HG03342 (cell line): ENCODE measurements at regions not wholly inside any gene's neighbourhood (a gene's known extent, or its start where the extent isn't known, plus 50 kb on each side); places are given as distances from the start of the nearest gene placed in this dataset.

Experiments
- ATAC-seq: cut with Tn5 transposase; IDR thresholded peaks from one replicate; pipeline ENCODE4 v1.9.1; 2021; ENCODE audit warnings: mild to moderate bottlenecking, moderate library complexity; ENCODE audit not compliant: unreplicated experiment

DNA sequence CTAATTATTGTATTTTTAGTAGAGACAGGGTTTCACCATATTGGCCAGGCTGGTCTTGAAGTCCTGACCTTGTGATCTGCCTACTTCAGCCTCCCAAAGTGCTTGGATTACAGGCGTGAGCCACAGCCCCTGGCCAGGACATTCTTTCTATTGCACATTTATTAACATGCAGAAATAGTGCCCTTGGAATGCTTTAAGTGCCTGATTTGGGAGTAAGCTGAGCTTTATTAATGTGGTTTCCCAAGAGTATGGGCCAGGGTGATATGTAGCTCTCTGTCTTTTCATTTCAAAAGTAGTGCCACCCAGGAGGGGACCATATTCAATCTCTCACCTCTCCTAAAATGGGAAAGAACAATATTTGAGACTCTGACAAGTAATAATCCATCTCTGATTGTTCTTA is 970.7 kb downstream of the KCNMA1 start:
- no peak for ATAC-seq

DNA sequence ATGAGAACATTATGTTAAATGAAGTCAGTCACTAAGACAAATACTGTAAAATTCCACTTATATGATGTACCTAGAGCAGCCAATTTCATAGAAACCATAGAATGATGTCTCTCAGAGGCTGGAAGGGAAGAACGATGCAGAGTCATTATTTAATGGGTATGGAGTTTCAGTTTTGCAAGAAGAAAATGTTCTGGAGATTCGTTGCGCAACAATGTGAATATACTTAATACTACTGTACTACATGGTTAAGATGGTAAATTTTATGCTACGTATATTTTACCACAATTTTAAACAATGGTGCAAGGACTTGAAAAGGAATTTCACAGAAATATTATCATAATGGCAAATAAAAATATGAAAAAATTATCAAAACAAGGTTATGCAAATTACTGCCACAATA is 972.6 kb downstream of the KCNMA1 start:
- no peak for ATAC-seq

DNA sequence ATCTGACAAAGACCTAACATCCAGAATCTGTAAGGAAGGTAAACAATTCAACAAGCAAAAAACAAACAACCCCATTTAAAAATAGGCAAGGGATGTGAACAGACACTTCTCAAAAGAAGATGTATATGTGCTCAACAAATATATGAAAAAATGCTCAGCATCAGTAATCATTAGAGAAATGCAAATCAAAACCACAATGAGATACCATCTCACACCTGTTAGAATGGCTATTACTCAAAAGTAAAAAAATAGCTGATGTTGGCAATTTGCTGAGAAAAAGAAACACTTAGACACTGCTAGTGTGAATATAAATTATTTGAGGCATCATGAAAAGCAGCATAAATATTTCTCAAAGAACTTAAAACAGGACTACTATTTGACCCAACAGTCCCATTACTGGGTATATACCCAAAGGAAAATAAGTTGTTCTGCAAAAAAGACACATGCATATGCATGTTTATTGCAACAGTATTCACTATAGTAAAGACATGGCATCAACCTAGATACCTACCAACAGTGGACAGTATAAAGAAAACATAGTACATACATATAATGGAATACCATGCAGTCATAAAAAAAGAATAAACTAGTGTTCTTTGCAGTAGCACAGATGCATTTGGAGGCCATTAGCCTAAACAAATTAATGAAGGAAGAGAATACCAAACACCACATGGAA is 980.1 kb downstream of the KCNMA1 start:
- no peak for ATAC-seq

DNA sequence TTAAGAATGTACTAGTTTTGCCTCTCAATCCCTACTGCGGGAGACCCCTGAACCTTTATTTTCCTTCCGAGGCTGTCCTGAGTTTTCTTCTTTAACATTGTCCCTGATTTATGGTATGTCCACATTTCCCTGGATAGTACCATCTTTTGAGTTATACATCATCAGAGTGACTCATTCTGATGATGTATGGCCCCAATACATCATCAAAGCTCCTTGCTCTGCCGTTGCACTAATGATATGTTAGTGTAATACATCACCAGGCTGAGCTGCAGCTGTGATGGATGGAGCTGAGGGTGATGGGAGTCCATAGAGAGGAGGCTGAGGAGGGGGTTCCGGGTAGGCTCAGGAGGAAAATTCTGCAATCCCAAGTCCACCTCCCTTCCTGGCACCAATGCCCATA is 986.5 kb downstream of the KCNMA1 start:
- no peak for ATAC-seq

DNA sequence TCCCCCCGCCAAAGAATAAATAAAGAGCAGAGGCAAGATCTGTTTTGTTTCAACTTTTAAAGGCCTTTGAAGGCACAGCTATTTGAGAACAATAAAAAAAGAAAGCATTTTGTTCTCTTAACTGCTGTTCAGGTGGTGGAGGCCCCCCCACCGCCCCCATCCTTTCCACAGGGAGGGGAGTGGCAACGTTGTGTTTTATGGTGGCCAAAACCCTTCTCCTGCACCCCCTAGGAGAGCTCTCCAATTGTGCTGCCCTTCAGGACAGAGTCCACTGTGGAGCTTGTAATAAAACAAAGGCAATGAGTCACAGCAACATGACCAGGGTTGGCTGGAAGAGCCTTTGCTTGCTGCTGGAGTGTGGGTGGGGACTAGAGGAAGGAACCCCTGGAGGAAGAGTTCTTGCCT is 987.9 kb downstream of the KCNMA1 start:
- ATAC-seq, result no peak

DNA sequence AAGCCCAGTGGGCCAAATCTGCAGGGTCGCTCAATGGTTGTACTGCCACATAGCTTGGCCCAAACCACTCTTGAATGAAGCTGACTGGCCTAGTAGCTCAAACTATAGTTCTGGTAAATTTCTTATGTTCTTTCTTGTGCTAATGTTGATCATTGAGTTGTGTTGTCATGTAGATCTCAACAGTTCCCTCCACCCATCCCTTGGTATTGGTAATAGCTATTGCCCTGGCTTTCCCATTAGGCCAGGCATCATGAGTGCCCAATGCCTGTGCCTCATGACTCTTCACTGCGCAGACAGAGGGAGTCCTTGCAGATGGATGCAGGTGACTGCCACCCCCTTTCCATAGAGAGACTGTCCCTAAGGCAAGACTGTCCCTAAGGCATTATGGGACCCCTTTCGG is 988.4 kb downstream of the KCNMA1 start:
- no peak for ATAC-seq

DNA sequence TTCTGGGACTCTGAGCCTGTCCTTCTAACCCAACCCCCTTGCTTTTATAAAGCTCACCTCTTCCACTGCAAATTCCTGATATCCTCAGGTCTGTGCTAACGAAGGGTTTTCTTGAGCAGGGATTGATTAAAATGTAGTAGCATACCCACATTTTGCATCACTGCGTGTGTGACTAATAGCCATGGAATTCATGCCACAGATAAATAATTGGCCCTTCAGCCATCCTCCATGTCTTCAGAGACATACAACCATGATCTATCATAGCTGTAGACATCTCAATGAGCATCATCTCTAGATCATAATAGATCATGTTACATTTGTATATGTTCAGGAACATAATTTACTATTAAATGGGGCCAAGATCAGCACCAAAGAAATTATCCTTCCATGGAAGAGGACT is 990.3 kb downstream of the KCNMA1 start:
- no peak for ATAC-seq

DNA sequence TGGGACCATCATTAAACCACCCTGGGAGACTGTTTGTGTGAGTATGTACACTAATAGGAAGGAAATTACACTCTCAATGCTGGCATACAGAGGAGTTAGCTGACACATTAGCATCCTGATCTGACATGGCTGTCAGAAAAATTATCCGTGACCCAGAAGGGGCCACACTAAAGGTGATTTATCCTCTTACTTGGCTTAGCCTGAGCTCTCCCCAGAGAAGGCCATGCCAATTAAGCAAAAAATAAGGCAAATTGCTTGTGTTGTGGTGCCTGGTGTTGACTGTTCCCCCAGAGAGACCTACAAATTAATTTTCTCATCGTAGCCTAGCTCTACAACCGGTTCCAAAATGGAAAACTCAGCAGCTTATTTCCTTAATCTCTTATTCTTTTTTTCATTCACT is 992.3 kb downstream of the KCNMA1 start:
- no peak for ATAC-seq

DNA sequence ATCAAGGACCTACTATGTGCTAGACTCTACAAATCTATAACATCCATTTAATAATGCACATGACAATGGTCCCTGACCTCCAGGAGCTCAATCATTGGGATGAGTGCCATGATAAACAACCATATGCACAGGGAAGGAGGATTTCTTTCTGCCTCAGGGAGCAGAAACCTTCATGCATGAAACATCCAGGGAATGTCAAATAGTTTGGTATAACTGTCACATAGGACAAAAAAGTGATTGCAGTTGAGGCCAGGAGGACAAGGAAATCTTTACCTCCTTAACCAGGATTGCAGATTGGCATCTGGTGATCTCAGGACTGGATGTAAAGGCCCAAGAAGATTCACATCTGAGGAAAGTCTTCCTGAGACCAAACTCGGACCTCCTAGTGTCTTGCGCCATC is 993.1 kb downstream of the KCNMA1 start:
- ATAC-seq, result no peak

DNA sequence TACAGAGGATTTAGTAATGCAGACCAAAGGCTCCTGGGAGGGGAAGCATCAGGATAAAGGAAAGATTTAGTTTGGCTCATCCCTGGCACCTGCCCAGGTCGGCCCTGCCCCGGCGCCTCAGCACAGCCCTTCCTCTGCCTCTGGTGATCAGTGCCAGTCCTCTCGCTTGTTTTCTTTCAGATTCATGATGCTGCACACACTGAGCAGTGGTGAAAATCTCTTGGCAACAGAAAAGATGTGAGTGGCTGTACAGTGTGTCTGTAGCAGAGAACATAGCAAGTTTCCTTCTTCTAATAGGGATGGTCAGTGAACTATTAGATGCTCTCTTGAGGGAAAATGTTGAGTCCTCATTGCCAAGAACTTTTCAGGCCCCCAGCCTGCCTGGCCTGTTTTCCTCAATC is 994.1 kb downstream of the KCNMA1 start:
- ATAC-seq, result no peak

DNA sequence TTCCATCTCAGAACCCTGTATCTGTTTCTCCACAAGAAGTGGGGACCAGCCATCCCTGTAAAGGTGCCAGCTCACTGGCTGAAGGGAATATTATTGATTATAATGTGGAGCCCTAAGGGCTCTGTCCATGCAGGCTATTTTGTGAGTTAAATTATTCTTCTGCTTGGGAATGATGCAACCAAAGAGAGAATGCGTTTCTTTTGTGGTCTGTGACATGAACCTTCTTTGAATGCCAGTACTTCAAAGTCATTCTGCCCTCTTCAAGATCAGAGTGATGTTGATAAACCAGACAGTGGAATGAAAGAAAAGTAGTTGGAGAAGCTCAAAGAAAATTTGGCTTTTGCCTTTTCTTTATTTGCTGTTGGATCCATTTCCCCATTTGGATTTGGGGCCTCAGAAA is 995.2 kb downstream of the KCNMA1 start:
- no peak for ATAC-seq

DNA sequence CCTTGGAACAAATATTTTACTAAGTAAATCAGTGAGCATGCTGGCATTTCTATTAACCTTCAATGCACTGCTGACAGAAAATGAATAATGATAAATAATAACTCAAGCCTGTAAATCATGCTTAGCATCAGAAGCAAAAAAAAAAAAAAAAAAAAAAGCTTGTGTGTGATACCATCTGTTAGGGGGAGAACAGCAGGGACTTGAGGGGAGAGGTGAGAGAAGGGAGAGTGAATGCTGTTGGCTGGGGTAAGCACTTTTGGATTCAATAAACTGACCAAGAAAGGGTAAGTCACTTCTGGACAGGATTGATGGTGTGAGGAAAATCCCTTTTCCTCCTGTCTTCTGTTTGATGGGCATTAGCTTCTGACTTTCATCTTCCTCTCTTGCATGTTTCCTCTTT is 996.4 kb downstream of the KCNMA1 start:
- no peak for ATAC-seq

DNA sequence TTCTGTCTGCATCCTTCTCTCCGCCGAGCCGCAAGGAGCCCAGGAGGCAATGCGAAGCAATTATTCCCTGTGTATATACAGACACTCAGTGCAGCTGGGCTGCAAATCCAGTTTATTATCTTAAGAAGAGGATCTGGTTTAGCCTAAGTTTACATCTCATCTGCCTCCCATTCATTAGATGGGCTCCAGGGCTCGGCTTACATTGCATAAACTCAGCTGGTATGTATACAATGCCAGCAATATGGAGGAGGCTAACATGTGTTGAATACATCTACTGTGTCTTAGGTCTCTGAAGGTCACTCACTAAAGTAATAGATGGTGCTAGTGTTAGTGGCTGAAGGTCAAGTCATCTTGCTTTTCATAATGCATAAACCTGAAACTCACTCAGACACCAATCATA is 996.8 kb downstream of the KCNMA1 start:
- no peak for ATAC-seq

DNA sequence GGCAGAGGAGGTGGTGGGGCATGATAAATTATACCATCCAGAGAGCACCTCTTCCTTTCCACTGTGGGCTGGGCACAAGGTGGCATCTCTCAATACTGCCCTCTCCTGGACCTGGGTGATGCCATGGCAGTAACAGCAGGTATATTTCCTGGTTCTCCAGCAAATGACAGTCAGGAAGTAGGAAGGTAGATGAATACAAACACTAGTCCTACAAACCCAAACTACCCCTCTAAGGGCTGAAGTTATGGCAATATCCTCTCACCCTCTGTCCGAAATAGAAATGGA is 1004.9 kb downstream of the KCNMA1 start:
- no peak for ATAC-seq

DNA sequence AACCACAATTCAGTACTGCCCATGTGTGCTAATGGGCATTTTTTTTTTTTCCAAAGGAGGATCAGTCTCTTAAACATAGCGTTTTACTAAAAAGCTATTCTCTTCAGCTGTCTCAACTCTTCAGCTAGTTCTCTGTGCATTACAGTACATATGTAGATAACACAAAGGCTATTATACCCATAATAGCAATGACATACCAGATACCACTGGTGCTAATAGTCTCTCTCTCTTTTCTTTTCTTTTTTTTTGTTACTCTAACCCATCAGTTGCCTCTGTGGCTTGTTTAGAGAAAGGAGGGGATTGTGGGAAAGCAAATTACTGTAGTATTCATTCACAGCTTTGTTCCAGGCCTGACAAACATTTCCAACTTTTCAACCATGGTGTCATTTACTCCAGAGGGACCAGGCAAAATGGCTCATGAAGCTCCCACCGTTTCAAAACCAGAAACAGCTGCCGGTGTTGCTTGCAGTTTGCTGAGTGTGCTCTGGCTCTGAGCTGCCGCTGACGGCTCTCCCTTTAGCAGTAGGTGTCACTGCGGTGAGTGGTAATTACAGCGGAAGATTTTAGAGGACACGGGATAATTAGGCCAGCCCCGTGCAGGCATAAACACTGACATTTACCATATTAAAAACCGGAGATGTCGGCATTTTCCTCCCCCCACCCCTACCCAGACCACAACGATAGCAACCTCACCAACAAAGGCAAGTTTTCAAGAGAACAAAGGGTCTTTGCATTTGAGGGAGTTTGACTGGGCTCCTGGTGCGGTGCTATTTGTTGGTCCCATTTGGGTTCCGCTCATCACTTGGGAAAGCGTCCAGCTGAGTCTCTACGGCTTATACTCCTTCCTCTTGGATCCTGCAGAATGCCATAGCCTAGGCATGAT is 1005.5 kb downstream of the KCNMA1 start:
- ATAC-seq, result no peak

DNA sequence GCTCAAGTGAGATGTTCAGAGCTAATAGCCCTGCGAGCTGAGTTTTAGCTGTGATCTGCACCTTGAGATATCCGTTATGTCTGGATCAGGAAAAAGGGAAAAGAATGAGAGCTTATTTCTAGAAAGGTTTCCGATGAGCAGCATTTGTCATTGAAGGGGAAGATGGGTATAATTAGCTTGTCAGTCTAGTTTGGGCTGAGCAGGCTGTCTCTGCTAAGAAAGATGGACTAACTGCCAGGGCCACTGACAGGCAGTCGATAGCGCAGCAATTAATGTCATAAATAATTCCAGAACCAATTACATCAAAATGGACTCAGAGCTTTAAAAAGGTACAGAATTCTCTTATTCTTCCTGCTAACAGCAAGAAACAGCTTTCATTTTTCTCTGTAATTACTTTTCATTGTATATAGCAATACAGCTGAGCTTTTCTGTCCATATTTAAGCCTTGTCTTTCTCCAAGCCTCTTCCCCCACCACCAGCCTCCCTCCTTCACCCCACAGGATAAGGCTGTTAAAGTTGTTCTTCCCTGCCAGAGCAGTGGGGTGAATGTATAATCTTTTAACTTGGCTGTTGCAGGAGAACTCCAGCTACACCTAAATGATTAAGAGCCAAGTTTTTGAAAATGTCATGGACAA is 1006.5 kb downstream of the KCNMA1 start:
- no peak for ATAC-seq

DNA sequence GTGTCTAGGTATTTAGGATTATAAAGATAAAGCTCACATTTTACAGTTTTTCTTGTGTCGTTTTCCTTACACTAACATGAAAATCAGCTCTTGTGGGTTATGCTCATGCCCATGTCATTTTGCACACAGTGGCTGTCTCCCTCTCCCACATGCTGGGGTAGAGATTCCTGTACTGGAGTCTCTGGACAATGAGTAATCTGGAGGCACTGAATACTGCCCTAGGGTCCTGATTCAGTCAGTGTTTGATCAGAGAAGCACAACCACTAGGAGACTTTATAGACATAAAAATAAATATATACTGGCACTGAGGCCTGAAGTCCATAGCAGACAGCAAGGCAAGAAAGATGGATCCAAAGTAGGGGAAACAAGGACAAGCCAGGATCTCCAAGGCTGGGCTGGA is 1008.8 kb downstream of the KCNMA1 start:
- ATAC-seq, result no peak

DNA sequence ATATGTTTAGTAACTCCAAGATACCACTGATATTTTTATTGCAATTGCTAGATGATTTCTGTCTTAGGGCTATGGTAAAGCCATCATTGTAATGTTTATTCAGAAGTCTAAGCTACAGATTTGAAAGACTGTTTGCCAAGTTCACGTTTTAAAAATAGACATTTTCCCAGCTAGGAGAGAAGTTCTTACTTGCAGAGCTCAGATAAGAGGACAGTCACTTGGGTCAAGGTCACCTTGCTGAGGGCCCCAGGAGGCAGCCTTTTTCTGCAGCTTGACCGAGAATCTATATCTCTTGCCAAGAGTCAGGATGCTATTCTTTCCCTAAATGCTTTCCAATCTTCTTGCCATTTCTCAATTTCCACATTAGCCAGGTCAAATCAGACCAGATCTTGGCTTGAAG is 1011.2 kb downstream of the KCNMA1 start:
- ATAC-seq, result no peak

DNA sequence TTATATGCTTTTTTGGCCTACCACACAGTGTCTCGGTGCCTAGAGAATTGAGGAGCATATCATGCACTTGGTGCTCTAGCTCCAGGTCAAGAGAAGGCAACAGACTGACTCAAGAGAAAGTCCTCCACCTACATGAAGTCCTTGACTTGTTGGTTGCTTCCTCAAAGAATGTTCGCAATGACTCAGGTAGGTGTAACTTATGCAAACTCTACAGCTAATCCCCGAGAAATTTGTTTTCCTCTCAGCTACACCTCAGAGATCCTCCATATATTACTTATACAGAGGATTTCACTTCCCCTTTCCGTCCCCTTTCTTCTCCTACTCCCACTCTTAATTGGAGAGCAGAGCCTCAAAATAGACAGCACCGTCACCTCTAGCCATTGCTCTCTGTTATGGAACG is 1013.1 kb downstream of the KCNMA1 start:
- peak; percentile 95 for ATAC-seq

DNA sequence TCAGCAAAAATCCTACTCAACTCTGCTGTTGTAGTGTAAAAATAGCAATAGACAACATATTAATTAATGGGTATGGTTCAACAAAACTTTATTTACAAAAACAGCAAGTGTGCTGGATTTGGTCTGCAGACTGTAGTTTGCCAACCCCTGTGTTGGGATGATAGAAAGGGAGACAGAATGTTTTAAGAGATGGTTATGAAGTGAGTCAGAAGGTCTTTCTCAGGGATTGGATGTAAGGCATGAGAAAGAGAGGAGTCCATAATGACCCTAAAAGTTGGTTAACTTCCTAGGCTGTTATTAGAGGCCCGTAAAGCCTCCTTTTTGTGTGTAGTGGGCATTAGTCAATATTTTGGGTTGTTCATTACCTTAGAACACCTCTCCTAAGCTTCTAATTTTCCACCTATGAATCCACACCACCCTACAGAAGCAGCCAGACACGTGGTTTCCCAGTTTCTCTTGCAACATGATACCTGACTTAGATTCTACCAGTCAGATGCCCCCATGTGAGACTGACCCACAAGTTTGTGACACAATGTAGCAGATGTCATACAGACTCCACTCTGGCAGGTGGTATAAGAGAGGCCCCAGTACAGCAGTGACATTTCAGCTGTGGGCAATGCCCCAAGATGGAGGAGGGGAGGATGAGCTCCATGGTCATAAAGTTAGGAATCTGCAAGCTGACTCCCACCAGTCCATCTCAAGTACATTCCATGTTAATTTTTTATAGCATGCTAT is 1015.6 kb downstream of the KCNMA1 start:
- no peak for ATAC-seq

DNA sequence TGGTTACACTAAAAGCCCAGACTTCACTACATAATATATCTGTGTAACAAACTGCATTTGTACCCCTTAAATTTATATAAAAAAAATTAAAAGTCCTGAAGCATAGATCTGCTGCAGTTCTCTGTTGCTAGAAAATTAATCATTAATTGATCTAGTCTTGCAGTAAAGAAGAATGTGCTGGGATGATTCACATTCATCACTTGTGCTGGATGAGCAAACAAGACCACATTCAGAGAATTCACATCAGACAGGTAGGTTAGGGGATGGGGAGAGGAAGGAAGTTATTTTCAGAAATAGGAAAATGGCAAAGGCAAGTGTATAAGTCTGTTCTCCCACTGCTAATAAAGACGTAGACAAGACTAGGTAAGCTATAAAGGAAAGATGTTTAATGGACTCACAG is 1019.0 kb downstream of the KCNMA1 start:
- no peak for ATAC-seq

DNA sequence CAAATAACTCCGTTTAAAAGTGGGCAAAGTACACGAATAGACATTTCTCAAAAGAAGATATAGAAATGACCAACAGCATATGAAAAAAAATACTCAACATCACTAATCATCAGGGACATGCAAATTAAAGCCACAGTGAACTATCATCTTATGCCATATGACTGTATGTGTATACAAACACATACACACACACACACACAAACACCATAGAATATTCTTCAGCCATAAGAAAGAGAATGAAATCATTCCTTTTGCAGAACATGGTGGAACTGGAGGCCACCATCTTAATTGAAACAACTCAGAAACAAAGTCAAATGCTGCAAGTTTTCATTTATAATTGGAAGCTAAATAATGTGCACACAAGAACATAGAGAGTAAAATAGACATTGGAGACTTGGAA is 1019.4 kb downstream of the KCNMA1 start:
- no peak for ATAC-seq
